HL-60 (cell line): ENCODE measurements at regions not wholly inside any gene's neighbourhood (a gene's known extent, or its start where the extent isn't known, plus 50 kb on each side); places are given as distances from the start of the nearest gene placed in this dataset.

Experiments used
- DNase-seq, 2 experiments: peaks; one replicate each; pipeline ENCODE4 v3.0.0-alpha.2; 2010 to 2020; ENCODE audit warnings: low read depth in 1 of 2, low spot score in 1 of 2
- H3K27ac ChIP-seq: fragments of 250-450 bp; sonication (Bioruptor Pico); replicated peaks from 2 replicates; pipeline ENCODE4 v1.5.1; 2020; ENCODE audit warnings: mild to moderate bottlenecking, moderate library complexity
- H3K27me3 ChIP-seq: fragments of 250-450 bp; sonication (Bioruptor Pico); 2 replicates; pipeline ENCODE4 v1.5.1; 2021; ENCODE audit warnings: mild to moderate bottlenecking, moderate library complexity; ENCODE audit not compliant: insufficient read depth, poor library complexity, severe bottlenecking
- H3K4me3 ChIP-seq: replicated peaks from 2 replicates; pipeline ENCODE4 v1.5.1; 2011; ENCODE audit warnings: mild to moderate bottlenecking, control low read depth, low read length; ENCODE audit not compliant: insufficient read depth
- GABPA ChIP-seq: IDR thresholded peaks from 2 replicates; pipeline ENCODE4 v1.6.1; 2012; ENCODE audit warnings: low read depth
- POLR2AphosphoS5 ChIP-seq: IDR thresholded peaks from 2 replicates; pipeline ENCODE4 v1.6.1; 2012; ENCODE audit warnings: low read depth
- SPI1 ChIP-seq: IDR thresholded peaks from 2 replicates; pipeline ENCODE4 v1.6.1; 2012; ENCODE audit warnings: low read depth, mild to moderate bottlenecking, borderline replicate concordance
- TF ChIP-seq, protein P1 (sequence below): IDR thresholded peaks from one replicate; pipeline ENCODE4 v1.5.1; 2011; ENCODE audit warnings: low read length, control low read depth, inconsistent platforms; ENCODE audit not compliant: insufficient read depth
- TF ChIP-seq, protein P2 (sequence below): IDR thresholded peaks from 2 replicates; pipeline ENCODE4 v1.6.1; 2012; ENCODE audit warnings: low read depth; ENCODE audit not compliant: insufficient replicate concordance

DNA sequence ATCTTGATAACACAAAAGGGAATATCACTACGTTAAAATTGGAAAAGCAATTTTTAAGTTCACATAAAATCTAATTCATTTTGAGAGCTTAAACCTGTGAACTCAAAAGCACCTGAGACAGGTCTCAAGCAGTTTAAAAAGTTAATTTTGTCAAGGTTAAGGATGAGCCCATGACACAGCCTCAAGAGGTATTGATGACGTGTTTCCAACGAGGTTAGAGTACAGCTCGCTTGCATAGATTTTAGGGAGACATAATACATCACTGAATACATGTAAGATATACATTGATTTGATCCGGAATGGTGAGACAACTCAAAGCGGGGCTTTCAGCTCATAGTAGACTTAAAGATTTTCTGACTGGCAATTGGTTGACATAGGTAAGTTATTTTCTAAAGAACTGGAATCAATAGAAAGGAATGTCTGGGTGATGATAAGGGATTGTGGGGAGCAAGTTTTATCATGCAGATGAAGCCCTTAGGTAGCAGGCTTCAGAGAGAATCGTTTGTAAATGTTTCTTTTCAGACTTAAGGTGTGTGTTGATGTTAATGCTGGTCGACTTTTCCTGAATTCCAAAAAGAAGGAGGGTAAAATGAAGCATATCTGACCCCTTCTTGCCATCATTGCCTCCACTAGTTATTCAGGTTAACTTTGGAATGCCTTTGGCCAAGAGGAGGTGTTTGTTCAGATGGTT, 2890.6 kb downstream of the PCDH9 start:
- H3K4me3 ChIP-seq: no peak overlapping the region
- TF ChIP-seq SPI1: no peak
- H3K27me3 ChIP-seq: no peaks in the 10 kb centered on the region
- no peak for DNase-seq
- H3K27ac ChIP-seq: no peak overlapping the region

DNA sequence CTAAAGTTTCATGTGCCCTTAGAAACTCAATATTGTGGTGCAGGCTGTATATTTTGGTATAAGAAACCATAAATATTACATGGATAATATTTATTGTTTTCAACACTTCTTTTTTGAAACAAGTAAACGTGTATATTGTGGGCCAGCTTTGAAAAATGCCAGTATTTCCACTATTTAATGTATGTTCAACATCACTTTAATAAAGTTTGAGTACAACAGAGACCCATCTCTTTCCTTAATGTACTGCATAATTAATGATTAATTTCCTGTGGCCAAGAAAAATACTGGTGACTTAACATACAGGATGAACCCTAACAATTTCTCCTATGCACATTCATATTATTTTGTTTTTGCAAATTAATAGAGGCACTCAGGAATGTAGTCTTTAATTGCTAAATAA, 2891.5 kb downstream of the PCDH9 start:
- Histone ChIP-seq H3K27ac (no peak overlapping the region), H3K27me3 (no peaks in the 10 kb centered on the region), H3K4me3 (no peak overlapping the region)
- DNase-seq: no peak
- TF ChIP-seq, protein P1, sequence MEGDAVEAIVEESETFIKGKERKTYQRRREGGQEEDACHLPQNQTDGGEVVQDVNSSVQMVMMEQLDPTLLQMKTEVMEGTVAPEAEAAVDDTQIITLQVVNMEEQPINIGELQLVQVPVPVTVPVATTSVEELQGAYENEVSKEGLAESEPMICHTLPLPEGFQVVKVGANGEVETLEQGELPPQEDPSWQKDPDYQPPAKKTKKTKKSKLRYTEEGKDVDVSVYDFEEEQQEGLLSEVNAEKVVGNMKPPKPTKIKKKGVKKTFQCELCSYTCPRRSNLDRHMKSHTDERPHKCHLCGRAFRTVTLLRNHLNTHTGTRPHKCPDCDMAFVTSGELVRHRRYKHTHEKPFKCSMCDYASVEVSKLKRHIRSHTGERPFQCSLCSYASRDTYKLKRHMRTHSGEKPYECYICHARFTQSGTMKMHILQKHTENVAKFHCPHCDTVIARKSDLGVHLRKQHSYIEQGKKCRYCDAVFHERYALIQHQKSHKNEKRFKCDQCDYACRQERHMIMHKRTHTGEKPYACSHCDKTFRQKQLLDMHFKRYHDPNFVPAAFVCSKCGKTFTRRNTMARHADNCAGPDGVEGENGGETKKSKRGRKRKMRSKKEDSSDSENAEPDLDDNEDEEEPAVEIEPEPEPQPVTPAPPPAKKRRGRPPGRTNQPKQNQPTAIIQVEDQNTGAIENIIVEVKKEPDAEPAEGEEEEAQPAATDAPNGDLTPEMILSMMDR: no peak

DNA sequence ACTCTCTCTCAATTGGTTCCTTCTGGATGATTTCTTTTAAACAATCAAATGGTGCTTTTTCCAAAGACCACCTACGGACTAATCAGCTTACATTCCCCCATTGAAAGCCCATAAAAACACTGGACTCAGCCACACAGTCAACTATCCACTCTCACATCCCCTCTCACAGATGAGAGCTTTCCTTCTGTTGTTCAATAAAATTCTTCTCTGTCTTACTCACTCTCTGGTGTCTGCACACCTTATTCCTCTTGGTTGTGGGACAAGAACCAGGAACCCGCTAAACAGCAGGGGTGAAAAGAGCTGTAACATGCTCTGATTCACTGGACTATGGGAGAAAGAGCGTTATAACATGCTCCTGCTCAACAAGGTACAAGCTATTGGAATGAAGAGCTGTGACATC, 2896.2 kb downstream of the PCDH9 start:
- DNase-seq: no peak
- TF ChIP-seq GABPA (no peak), POLR2AphosphoS5 (no peak), SPI1 (no peak)
- TF ChIP-seq, protein P2, sequence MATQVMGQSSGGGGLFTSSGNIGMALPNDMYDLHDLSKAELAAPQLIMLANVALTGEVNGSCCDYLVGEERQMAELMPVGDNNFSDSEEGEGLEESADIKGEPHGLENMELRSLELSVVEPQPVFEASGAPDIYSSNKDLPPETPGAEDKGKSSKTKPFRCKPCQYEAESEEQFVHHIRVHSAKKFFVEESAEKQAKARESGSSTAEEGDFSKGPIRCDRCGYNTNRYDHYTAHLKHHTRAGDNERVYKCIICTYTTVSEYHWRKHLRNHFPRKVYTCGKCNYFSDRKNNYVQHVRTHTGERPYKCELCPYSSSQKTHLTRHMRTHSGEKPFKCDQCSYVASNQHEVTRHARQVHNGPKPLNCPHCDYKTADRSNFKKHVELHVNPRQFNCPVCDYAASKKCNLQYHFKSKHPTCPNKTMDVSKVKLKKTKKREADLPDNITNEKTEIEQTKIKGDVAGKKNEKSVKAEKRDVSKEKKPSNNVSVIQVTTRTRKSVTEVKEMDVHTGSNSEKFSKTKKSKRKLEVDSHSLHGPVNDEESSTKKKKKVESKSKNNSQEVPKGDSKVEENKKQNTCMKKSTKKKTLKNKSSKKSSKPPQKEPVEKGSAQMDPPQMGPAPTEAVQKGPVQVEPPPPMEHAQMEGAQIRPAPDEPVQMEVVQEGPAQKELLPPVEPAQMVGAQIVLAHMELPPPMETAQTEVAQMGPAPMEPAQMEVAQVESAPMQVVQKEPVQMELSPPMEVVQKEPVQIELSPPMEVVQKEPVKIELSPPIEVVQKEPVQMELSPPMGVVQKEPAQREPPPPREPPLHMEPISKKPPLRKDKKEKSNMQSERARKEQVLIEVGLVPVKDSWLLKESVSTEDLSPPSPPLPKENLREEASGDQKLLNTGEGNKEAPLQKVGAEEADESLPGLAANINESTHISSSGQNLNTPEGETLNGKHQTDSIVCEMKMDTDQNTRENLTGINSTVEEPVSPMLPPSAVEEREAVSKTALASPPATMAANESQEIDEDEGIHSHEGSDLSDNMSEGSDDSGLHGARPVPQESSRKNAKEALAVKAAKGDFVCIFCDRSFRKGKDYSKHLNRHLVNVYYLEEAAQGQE: no peak
- TF ChIP-seq, protein P1: no peak
- no peak overlapping the region for H3K27ac ChIP-seq
- no peaks in the 10 kb centered on the region for H3K27me3 ChIP-seq
- no peak overlapping the region for H3K4me3 ChIP-seq

DNA sequence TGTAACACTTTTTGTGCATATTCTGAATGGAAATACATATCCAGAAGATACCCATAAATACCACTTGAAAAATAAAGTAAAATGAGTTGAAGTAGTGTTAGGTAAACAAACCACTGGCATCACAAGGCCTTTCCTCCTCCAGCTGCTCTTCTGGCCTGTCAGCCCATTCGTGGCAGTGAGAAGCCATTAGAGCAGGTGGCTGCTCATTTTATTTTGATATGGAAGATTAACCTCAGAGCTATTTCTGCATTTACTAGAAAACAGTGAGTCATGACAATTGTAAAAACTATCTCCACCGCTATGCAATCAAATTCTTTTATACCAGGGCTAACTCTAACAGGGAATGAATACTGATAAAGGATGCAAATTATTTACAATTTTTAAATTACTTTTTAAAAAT, 2898.1 kb downstream of the PCDH9 start:
- Histone ChIP-seq H3K27me3 (no peaks in the 10 kb centered on the region), H3K4me3 (no peak overlapping the region), H3K27ac (no peak overlapping the region)
- TF ChIP-seq SPI1 (no peak), GABPA (no peak), POLR2AphosphoS5 (no peak)
- TF ChIP-seq, protein P2: no peak
- TF ChIP-seq, protein P1: no peak
- no peak for DNase-seq
